ENCODE measurements at regions not wholly inside any gene's neighbourhood (a gene's known extent, or its start where the extent isn't known, plus 50 kb on each side); places are given as distances from the start of the nearest gene placed in this dataset.
A peak's percentile ranks its signal among the peaks of the same experiment; 100 is the strongest.

- no peak for DNase-seq (ENCODE audit: low read depth in 2 of 2)
Observed at GRCh38 chr12:126837697-126838096, 1429.3 kb upstream of the TMEM132C start.

- no peak for DNase-seq (ENCODE audit: low read depth in 2 of 2)
Observed at GRCh38 chr12:126843915-126844669, 1422.9 kb upstream of the TMEM132C start.

- no peak for DNase-seq (ENCODE audit: low read depth in 2 of 2)
Observed at GRCh38 chr12:126847005-126847629, 1419.9 kb upstream of the TMEM132C start.

- no peak for DNase-seq (ENCODE audit: low read depth in 2 of 2)
Observed at GRCh38 chr12:126855768-126856167, 1411.2 kb upstream of the TMEM132C start.

- no peak for DNase-seq (ENCODE audit: low read depth in 2 of 2)
Observed at GRCh38 chr12:126856958-126857357, 1410.0 kb upstream of the TMEM132C start.

- DNase-seq (ENCODE audit: low read depth in 2 of 2) = no peak
Observed at GRCh38 chr12:126858560-126858959, 1408.4 kb upstream of the TMEM132C start.

GRCh38 chr12:126860210-126860609 lies 1406.8 kb upstream of the TMEM132C start:
- no peak for DNase-seq (ENCODE audit: low read depth in 2 of 2)

- no peak for DNase-seq (ENCODE audit: low read depth in 2 of 2)
Observed at GRCh38 chr12:126862500-126862899, 1404.5 kb upstream of the TMEM132C start.

- DNase-seq (ENCODE audit: low read depth in 2 of 2) = no peak
Observed at GRCh38 chr12:126869644-126870043, 1397.3 kb upstream of the TMEM132C start.

- DNase-seq (ENCODE audit: low read depth in 2 of 2) = no peak
Observed at GRCh38 chr12:126873701-126874100, 1393.3 kb upstream of the TMEM132C start.

GRCh38 chr12:126874427-126875026 lies 1392.4 kb upstream of the TMEM132C start:
- peak; percentile 22 to 52 for DNase-seq (ENCODE audit: low read depth in 2 of 2)

GRCh38 chr12:126879842-126880241 lies 1387.1 kb upstream of the TMEM132C start:
- no peak for DNase-seq (ENCODE audit: low read depth in 2 of 2)

GRCh38 chr12:126883697-126884096 lies 1383.3 kb upstream of the TMEM132C start:
- no peak for DNase-seq (ENCODE audit: low read depth in 2 of 2)

- no peak for DNase-seq (ENCODE audit: low read depth in 2 of 2)
Observed at GRCh38 chr12:126889501-126889900, 1377.5 kb upstream of the TMEM132C start.

- DNase-seq (ENCODE audit: low read depth in 2 of 2) = no peak
Observed at GRCh38 chr12:126890097-126890496, 1376.9 kb upstream of the TMEM132C start.

- no peak for DNase-seq (ENCODE audit: low read depth in 2 of 2)
Observed at GRCh38 chr12:126891789-126892188, 1375.2 kb upstream of the TMEM132C start.

- DNase-seq (ENCODE audit: low read depth in 2 of 2) = no peak
Observed at GRCh38 chr12:126895951-126896913, 1370.7 kb upstream of the TMEM132C start.

- DNase-seq (ENCODE audit: low read depth in 2 of 2) = no peak
Observed at GRCh38 chr12:126897102-126897501, 1369.9 kb upstream of the TMEM132C start.

- no peak for DNase-seq (ENCODE audit: low read depth in 2 of 2)
Observed at GRCh38 chr12:126897778-126898177, 1369.2 kb upstream of the TMEM132C start.

- DNase-seq (ENCODE audit: low read depth in 2 of 2) = no peak
Observed at GRCh38 chr12:126898562-126898961, 1368.4 kb upstream of the TMEM132C start.

GRCh38 chr12:126899926-126900792 lies 1366.8 kb upstream of the TMEM132C start:
- no peak for DNase-seq (ENCODE audit: low read depth in 2 of 2)
